Neural crest cell (in vitro differentiated cells): ENCODE measurements at regions not wholly inside any gene's neighbourhood (a gene's known extent, or its start where the extent isn't known, plus 50 kb on each side); places are given as distances from the start of the nearest gene placed in this dataset.
A peak's percentile ranks its signal among the peaks of the same experiment; 100 is the strongest.

ENCODE experiments used
- DNase-seq: peaks from one replicate; pipeline ENCODE4 v3.0.0; 2021; ENCODE audit warnings: low read depth, mixed read lengths, low spot score
- H3K27ac Mint-ChIP-seq: one replicate; pipeline ENCODE4 v1.8.0; 2021; ENCODE audit warnings: mild to moderate bottlenecking, mixed read lengths; ENCODE audit not compliant: unreplicated experiment
- H3K27me3 Mint-ChIP-seq: 2 replicates; pipeline ENCODE4 v1.8.0; 2021; ENCODE audit warnings: low read depth, mild to moderate bottlenecking, mixed read lengths
- H3K36me3 Mint-ChIP-seq: 2 replicates; pipeline ENCODE4 v1.8.0; 2021; ENCODE audit warnings: low read depth, mild to moderate bottlenecking, mixed read lengths
- H3K4me1 Mint-ChIP-seq: 2 replicates; pipeline ENCODE4 v1.8.0; 2021; ENCODE audit warnings: mixed read lengths
- H3K4me3 Mint-ChIP-seq: one replicate; pipeline ENCODE4 v1.8.0; 2021; ENCODE audit warnings: mild to moderate bottlenecking, mixed read lengths
- H3K9me3 Mint-ChIP-seq: 2 replicates; pipeline ENCODE4 v1.8.0; 2021; ENCODE audit warnings: mixed read lengths
- TF ChIP-seq, protein P1 (sequence below): fragments of 200-600 bp; sonication (generic); conservative IDR thresholded peaks from 2 replicates; pipeline ENCODE4 v1.5.0; 2021; ENCODE audit warnings: antibody characterized with exemption, mild to moderate bottlenecking

DNA sequence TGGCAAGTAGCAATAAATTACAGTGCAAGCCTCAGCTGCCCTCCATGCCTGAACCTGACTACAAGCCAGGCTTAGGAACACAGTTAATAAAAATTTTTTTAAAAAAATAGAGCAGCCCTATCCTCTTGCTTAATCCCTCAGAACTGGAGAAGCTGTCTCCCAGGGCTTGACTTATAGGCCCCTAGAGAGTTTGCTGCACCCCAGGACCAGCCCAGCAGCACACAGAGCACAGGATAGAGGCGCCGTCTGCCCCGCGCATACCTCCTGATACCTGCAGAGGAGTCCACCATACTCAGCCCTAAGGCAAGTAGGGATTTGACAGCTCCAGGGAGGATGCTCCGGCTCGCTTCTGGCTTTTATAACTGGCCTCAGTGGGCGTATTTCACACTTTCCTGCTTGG lies 548.6 kb upstream of the RAB6C start:
- Mint-ChIP-seq H3K27ac (no peak overlapping the region), H3K36me3 (no peaks in the 10 kb centered on the region), H3K4me1 (no peaks in the 10 kb centered on the region), H3K9me3 (no peaks in the 10 kb centered on the region), H3K4me3 (no peak overlapping the region), H3K27me3 (no peaks in the 10 kb centered on the region)
- DNase-seq, result no peak
- TF ChIP-seq, protein P1, sequence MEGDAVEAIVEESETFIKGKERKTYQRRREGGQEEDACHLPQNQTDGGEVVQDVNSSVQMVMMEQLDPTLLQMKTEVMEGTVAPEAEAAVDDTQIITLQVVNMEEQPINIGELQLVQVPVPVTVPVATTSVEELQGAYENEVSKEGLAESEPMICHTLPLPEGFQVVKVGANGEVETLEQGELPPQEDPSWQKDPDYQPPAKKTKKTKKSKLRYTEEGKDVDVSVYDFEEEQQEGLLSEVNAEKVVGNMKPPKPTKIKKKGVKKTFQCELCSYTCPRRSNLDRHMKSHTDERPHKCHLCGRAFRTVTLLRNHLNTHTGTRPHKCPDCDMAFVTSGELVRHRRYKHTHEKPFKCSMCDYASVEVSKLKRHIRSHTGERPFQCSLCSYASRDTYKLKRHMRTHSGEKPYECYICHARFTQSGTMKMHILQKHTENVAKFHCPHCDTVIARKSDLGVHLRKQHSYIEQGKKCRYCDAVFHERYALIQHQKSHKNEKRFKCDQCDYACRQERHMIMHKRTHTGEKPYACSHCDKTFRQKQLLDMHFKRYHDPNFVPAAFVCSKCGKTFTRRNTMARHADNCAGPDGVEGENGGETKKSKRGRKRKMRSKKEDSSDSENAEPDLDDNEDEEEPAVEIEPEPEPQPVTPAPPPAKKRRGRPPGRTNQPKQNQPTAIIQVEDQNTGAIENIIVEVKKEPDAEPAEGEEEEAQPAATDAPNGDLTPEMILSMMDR, result no peak

DNA sequence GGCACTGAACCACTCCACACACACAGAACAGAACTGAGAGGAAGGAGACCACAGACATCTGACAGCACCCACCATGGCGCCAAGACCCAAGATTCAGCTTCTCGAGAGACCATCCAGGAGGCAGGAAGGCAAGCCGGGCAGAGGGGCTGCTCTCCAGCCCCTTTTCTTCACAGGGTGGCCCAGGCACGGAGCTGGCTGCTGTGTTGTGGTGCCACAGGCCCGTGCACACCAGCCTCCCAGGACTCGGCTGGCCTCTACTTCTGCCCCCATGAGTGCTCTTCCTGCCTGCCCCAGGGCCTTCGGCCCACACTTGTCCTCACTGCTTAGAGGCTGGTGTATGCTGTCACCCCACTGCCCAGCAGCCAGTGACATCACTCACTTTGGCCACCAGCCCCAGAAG lies 547.6 kb upstream of the RAB6C start:
- TF ChIP-seq, protein P1, result no peak
- no peak for DNase-seq
- H3K4me3 Mint-ChIP-seq, result no peak overlapping the region
- H3K27ac Mint-ChIP-seq, result no peak overlapping the region
- peaks cover 2% of the 10 kb centered on the region for H3K4me1 Mint-ChIP-seq
- no peaks in the 10 kb centered on the region for H3K36me3 Mint-ChIP-seq
- H3K9me3 Mint-ChIP-seq, result no peaks in the 10 kb centered on the region
- no peaks in the 10 kb centered on the region for H3K27me3 Mint-ChIP-seq

DNA sequence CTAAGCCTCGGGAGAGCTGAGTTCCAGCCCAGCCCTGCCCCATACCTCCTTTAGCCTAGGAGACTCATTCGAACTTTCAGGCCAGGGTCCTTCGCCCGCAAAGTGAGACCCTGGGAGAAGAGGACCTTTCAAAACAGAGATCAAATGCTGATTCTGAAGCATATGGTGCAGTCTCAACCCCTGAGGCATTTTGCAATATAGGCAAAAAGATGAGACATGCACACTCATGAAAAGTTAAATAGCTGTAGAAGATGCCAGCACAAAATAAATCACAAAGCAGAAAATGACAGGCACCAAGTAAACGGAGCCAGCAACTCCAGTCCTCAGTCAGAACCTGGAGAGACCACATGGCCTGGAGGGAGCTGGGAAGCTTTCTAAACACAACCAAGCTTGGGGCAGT lies 542.7 kb upstream of the RAB6C start:
- Mint-ChIP-seq H3K27me3 (no peaks in the 10 kb centered on the region), H3K9me3 (no peaks in the 10 kb centered on the region), H3K36me3 (no peaks in the 10 kb centered on the region), H3K4me1 (peaks cover 16% of the 10 kb centered on the region), H3K27ac (no peak overlapping the region), H3K4me3 (no peak overlapping the region)
- TF ChIP-seq, protein P1, result no peak
- no peak for DNase-seq

DNA sequence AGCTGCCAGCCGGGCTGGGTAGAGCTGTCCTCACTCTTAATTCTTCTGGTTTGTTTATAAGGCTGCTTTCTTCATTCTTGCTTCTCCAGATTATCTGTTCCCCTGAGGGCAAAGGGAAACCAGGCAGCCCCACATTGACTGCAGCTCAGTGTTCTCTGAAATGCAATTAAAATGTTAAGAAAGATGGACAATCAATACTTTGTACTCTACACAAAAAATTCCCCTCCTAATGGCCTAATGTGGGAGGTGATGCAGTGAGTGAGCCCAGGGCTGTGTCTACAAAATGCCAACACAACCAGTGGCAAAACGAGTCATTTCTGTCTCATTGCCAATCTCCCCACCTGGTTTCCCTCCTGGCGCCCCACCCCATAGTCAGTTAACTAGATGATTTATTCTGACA lies 541.7 kb upstream of the RAB6C start:
- Mint-ChIP-seq H3K4me3 (no peak overlapping the region), H3K27ac (peak overlapping the region; percentile 19), H3K36me3 (no peaks in the 10 kb centered on the region), H3K9me3 (no peaks in the 10 kb centered on the region), H3K4me1 (peaks cover 16% of the 10 kb centered on the region), H3K27me3 (no peaks in the 10 kb centered on the region)
- no peak for DNase-seq
- TF ChIP-seq, protein P1, result no peak

DNA sequence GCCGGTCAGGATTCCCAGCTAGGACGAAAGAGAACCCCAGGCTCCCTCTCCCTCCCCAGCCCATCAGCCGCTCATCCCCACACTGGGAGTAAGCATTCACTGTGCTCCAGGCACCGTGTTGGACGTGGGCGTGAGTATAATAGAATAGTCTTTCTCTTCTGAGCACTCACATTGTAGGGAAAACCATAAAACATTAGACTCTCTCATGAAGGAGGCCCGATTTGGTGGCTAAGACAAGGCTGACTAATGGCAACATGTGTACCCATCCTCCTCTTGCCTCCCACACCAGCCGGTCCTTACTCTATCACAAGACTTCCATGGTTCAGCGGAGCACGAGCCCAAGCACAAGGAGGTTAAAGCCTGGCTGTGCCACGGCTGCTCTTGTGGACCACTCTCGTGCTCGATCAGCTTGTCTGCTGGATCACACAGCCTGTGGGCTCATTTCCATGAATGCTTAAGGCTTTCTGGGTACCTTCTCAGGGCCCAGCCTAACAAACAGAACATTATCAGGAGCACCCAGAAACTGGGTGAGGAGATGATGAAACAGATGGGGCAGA lies 540.9 kb upstream of the RAB6C start:
- DNase-seq, result no peak
- TF ChIP-seq, protein P1, result no peak
- peaks cover 16% of the 10 kb centered on the region for H3K4me1 Mint-ChIP-seq
- H3K9me3 Mint-ChIP-seq, result no peaks in the 10 kb centered on the region
- H3K27me3 Mint-ChIP-seq, result no peaks in the 10 kb centered on the region
- H3K4me3 Mint-ChIP-seq, result no peak overlapping the region
- peak overlapping the region; percentile 6 for H3K27ac Mint-ChIP-seq
- no peaks in the 10 kb centered on the region for H3K36me3 Mint-ChIP-seq
